CD4-positive, alpha-beta T cell treated with Interleukin-15 for 1 hour (primary cell): ENCODE measurements at regions not wholly inside any gene's neighbourhood (a gene's known extent, or its start where the extent isn't known, plus 50 kb on each side); places are given as distances from the start of the nearest gene placed in this dataset.
"Not testable (repeated sequence)": the region's sequence is repeated elsewhere in the genome, so short reads cannot be mapped to it uniquely, and the experiment has no call there.

Experiments used
- DNase-seq: peaks from one replicate; pipeline ENCODE4 v3.0.0-alpha.2; 2020

GRCh38 chr14:106347890-106348755 lies 821.7 kb downstream of the TMEM121 start:
- DNase-seq = no peak

DNA sequence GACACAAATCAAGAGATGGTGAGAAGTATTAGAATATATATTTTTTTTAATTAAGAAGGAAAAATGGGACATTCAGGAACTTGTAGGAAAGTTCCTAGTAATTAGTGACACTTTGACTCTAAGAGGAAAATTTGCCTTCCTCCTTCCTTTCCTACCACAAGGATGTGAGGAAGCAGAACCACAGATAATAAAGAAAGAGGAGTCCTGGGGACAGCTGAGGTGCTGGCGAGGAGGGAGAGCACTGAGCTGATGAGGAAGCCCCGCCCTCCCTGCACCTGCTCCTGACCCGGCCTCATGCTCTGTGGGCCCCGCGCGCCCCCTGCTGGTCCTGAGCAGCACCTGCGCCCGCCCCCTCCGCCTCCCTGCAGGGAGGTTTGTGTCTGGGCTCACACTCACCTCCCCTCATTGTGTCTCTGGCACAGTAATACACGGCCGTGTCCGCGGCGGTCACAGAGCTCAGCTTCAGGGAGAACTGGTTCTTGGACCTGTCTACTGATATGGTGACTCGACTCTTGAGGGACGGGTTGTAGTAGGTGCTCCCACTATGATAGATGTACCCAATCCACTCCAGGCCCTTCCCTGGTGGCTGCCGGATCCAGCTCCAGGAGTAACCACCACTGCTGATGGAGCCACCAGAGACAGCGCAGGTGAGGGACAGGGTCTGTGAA lies 822.6 kb downstream of the TMEM121 start:
- DNase-seq = peak; percentile 72

- DNase-seq = not testable (repeated sequence)
Observed at GRCh38 chr14:106349678-106350457, 823.5 kb downstream of the TMEM121 start.

DNA sequence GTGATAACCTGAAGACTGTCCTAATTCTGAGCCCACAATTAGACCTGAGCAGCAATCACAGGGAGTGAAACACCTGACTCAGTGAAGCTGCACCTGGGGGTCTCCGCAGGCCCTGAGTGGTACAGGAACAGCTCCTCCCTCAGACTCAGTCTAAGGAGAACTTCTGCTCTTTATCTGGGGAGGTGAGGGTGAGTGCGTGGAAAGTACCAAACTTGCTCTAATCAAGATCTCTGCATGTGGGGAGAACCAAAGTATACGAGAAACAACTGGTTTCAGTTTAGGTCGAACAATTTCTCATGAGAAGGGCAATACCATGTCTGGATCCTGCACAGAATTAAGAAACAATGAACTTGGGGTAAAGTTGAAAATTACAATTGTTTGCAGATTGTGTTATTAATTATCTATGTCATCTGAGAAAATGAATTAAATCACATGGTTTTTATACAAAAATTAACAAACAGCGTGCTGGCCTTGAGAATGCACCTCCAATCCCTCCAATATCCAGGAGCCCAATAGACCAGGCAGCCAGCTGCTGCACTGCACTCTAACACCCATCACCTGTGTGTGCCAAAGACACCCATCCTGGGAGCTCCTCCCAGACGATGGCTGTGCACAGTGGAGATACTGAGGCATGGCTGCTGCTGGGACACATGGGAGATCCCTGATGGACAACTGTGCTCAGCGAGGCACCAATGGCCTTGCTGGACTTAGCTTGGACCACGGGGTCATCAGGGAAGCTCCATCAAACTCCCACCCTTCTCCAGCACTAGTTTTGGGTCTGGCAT lies 828.8 kb downstream of the TMEM121 start:
- not testable (repeated sequence) for DNase-seq

- not testable (repeated sequence) for DNase-seq
Observed at GRCh38 chr14:106355881-106356642, 829.7 kb downstream of the TMEM121 start.

GRCh38 chr14:106356643-106356930 lies 830.2 kb downstream of the TMEM121 start:
- DNase-seq = not testable (repeated sequence)

DNA sequence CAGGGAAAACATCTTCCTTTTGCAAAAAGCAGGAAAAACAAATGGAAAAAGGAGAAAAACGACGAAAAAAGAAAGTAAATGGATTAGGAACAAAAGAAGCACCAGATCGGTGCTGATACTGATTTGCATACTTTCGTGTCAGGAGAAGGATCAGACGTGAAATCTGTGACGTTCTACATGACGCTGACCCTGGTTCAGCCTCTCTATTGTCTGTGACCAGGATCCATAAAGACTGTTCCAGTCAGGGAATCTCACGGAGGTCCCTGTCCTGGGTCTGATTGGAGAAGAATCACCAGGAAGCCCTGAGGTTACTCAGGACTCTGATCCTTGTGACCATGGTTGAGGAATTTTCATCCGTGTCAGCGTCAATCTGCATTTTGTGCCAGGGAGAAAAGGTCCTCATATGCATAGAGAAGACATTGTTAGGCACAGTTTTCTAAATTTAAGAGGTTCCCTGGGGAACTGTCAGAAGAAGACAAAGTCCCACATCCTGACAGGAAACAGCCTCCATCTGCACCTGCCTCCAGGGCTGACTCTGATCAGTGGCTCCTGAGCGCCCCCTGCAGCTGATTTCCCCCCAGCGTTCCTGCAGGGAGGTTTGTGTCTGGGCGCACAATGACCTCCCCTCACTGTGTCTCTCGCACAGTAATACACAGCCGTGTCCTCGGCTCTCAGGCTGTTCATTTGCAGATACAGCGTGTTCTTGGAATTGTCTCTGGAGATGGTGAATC lies 832.9 kb downstream of the TMEM121 start:
- DNase-seq = not testable (repeated sequence)

GRCh38 chr14:106365371-106365770 lies 839.0 kb downstream of the TMEM121 start:
- DNase-seq = not testable (repeated sequence)

DNA sequence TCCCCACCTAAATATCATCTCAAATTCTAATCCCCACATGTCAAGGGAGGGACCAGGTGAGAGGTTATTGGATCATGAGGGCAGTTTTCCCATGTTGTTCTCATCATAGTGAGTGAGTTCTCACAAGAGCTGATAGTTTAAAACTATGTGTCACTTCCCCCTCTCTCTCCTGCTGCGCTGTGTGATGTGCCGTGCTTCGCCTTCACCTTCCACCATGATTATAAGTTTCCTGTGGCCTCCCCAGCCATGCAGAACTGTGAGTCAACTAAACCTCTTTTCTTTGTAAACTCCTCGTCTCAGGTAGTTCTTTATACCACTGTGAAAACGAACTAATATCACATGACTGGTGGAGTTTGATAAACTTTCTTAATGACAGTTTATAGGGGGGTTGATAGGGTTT lies 839.5 kb downstream of the TMEM121 start:
- DNase-seq = not testable (repeated sequence)

GRCh38 chr14:106366971-106367370 lies 840.6 kb downstream of the TMEM121 start:
- not testable (repeated sequence) for DNase-seq

- DNase-seq = not testable (repeated sequence)
Observed at GRCh38 chr14:106369456-106369855, 843.1 kb downstream of the TMEM121 start.

GRCh38 chr14:106372870-106373652 lies 846.7 kb downstream of the TMEM121 start:
- DNase-seq = peak; percentile 76

DNA sequence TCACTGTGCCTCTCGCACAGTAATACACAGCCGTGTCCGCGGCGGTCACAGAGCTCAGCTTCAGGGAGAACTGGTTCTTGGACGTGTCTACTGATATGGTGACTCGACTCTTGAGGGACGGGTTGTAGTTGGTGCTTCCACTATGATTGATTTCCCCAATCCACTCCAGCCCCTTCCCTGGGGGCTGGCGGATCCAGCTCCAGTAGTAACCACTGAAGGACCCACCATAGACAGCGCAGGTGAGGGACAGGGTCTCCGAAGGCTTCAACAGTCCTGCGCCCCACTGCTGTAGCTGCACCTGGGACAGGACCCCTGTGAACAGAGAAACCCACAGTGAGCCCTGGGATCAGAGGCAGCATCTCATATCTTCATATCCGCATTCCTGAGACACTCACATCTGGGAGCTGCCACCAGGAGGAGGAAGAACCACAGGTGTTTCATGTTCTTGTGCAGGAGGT lies 847.3 kb downstream of the TMEM121 start:
- DNase-seq = not testable (repeated sequence)

DNA sequence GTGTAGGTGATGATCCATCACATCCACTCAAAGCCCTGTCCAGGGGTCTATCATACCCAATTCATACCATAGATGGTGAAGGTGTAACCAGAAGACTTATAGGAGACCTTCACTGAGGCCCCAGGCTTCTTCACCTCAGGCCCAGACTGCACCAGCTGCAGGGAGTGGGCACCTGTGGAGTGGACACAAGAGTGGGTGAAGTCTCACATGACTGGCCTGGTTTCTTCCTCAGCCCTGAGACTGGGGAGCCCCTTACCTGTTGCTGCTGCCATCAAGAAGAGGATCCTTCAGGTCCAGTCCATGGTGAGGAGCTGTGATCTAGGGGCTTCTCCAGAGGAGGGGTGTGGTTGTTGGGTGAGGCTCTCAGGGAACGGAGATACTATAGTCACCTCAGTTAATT lies 851.0 kb downstream of the TMEM121 start:
- no peak for DNase-seq

DNA sequence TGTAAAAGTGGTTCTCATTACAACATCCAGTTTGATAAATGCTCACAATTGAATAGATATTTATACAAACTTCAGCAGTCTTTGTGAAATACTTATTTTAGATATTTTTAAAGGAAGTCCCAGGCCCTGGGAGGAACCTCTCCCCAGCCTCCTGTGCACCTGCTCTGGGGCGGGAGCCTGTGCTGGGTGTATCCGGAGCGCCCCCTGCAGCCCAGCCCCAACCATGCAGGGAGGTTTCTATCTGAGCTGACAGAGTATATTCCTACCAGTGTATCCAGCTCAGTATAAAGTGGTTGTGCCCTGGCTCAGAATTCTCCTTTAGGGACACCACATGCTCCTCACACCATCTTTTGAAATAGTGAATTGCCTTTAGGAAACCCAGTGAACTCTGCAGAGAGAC lies 851.8 kb downstream of the TMEM121 start:
- peak; percentile 24 for DNase-seq

- no peak for DNase-seq
Observed at GRCh38 chr14:106380740-106381139, 854.4 kb downstream of the TMEM121 start.

DNA sequence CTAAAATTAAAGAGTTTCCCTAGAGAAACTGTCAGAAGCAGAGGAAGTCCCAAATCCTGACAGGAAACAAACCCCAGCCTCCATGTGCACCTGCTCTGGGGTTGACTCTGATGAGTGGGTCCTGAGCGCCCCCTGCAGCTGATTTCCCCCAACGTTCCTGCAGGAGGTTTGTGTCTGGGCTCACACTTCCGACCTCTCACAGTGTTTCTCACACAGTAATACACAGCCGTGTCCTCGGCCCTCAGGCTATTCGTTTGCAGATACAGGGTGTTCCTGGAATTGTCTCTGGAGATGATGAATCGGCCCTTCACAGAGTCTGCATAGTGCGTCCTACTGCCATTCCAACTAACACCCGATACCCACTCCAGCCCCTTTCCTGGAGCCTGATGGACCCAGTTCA lies 862.8 kb downstream of the TMEM121 start:
- not testable (repeated sequence) for DNase-seq

GRCh38 chr14:106390401-106390800 lies 864.0 kb downstream of the TMEM121 start:
- DNase-seq = no peak

GRCh38 chr14:106390947-106391346 lies 864.6 kb downstream of the TMEM121 start:
- no peak for DNase-seq

DNA sequence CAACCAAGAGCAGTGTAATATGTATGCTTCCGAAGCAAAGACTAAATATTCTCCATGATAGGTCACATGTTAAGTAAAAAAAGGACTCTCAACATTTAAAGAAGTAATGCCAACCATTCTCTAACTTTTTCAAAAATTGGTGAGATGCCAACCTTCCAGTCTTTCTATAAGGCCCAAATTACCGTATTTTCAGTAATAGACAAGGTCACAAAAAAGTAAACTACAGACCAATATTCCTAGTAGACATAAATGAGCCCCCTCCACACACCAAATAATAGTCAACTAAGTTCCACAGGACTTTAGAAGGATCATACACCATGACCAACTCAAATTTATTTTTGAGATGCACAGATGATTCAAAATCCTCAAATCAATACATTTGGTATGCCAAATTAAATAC lies 867.4 kb downstream of the TMEM121 start:
- DNase-seq = no peak
